ENCODE measurements at regions not wholly inside any gene's neighbourhood (a gene's known extent, or its start where the extent isn't known, plus 50 kb on each side); places are given as distances from the start of the nearest gene placed in this dataset.

- no peak for TF ChIP-seq CTCF (IDR thresholded peaks at IDR 0.05)
- no peak for TF ChIP-seq POLR2A (IDR thresholded peaks at IDR 0.05)
Measured at GRCh38 chr1:47536646-47537118, 98.8 kb downstream of the FOXD2 start.

Data from uterus (tissue), 2 donors.